ENCODE measurements at regions not wholly inside any gene's neighbourhood (a gene's known extent, or its start where the extent isn't known, plus 50 kb on each side); places are given as distances from the start of the nearest gene placed in this dataset.
A peak's percentile ranks its signal among the peaks of the same experiment; 100 is the strongest.

DNA sequence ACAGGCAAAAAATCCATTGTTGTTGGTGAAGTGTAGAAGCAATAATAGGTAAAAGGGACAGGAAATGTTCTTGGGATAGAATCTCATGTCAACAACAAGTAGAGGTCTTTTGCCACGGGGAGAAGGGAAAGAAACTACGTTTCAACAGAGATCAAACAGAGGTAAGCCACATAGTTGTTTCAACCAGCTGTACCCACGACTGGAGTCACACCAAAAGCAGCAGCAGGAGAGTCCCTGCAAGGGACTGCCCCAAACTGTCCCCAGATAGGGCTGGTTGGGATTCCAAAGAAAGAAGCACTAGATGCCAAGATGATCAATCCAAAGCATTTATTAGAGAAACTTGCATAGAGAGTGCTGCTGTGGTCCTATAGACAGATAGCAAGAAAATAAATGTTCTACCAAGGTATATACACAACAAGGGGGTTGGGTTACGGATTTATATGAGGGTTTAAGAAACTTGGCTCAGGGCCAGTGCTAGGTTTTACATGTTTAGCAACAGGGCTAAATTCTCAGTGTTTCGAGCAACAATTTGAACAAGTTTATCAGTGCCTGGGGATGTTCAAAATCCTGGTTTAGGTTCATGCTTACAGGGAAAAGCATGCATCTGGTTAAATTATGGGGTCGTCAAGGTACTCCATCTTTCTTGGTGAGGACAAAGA is 466.5 kb downstream of the MMUT start:
- H2AFZ ChIP-seq (ENCODE audit: control insufficient read depth, low read length) = no peak overlapping the region
- TF ChIP-seq, protein P1, sequence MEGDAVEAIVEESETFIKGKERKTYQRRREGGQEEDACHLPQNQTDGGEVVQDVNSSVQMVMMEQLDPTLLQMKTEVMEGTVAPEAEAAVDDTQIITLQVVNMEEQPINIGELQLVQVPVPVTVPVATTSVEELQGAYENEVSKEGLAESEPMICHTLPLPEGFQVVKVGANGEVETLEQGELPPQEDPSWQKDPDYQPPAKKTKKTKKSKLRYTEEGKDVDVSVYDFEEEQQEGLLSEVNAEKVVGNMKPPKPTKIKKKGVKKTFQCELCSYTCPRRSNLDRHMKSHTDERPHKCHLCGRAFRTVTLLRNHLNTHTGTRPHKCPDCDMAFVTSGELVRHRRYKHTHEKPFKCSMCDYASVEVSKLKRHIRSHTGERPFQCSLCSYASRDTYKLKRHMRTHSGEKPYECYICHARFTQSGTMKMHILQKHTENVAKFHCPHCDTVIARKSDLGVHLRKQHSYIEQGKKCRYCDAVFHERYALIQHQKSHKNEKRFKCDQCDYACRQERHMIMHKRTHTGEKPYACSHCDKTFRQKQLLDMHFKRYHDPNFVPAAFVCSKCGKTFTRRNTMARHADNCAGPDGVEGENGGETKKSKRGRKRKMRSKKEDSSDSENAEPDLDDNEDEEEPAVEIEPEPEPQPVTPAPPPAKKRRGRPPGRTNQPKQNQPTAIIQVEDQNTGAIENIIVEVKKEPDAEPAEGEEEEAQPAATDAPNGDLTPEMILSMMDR (optimal IDR thresholded peaks at IDR 0.05 in 1 of 3, IDR thresholded peaks at IDR 0.05 in 1 of 3, conservative IDR thresholded peaks at IDR 0.05 in 1 of 3; ENCODE audit: extremely low read depth in 1 of 3, insufficient read depth in 2 of 3, low read length in 3 of 3) = no peak
- no peak for TF ChIP-seq EZH2 (IDR thresholded peaks at IDR 0.05; ENCODE audit: low read length)
- H3K79me2 ChIP-seq (ENCODE audit: control insufficient read depth, insufficient read depth, low read length) = no peaks in the 10 kb centered on the region
- H3K27ac ChIP-seq (ENCODE audit: control insufficient read depth, insufficient read depth, low read length) = no peak overlapping the region
- no peaks in the 10 kb centered on the region for H3K9me1 ChIP-seq (ENCODE audit: control insufficient read depth, extremely low read depth, insufficient read depth, low read length)
- no peak for DNase-seq (ENCODE audit: low read depth, low spot score)
- dilution Hi-C loops (cut with MboI; ENCODE audit: extremely low pct_ligation_motif_present, low sequenced_read_pairs) = no loop called here
- no peak for FAIRE-seq
- no peaks in the 10 kb centered on the region for H3K9me3 ChIP-seq (ENCODE audit: control insufficient read depth, low read depth, low read length)
- no peak overlapping the region for H3K4me2 ChIP-seq (ENCODE audit: control insufficient read depth, extremely low read depth, insufficient read depth, low read depth, low read length)
- H3K27me3 ChIP-seq (ENCODE audit: control insufficient read depth, extremely low read depth, insufficient read depth, low read length) = no peaks in the 10 kb centered on the region
- H3K9ac ChIP-seq (ENCODE audit: control insufficient read depth, extremely low read depth, insufficient read depth, low read length) = no peak overlapping the region
- no peak overlapping the region for H3K4me3 ChIP-seq (ENCODE audit: control insufficient read depth in 2 of 3, extremely low read depth in 1 of 3, insufficient read depth in 2 of 3, low read depth in 1 of 3, low read length in 3 of 3)
- no peaks in the 10 kb centered on the region for H4K20me1 ChIP-seq (ENCODE audit: control insufficient read depth, extremely low read depth, insufficient read depth, low read length)
- no peaks in the 10 kb centered on the region for H3K4me1 ChIP-seq (ENCODE audit: control insufficient read depth, extremely low read depth, insufficient read depth, low read length)
- H3K36me3 ChIP-seq (ENCODE audit: control insufficient read depth in 2 of 2, extremely low read depth in 1 of 2, insufficient read depth in 2 of 2, low read length in 2 of 2) = no peaks in the 10 kb centered on the region

DNA sequence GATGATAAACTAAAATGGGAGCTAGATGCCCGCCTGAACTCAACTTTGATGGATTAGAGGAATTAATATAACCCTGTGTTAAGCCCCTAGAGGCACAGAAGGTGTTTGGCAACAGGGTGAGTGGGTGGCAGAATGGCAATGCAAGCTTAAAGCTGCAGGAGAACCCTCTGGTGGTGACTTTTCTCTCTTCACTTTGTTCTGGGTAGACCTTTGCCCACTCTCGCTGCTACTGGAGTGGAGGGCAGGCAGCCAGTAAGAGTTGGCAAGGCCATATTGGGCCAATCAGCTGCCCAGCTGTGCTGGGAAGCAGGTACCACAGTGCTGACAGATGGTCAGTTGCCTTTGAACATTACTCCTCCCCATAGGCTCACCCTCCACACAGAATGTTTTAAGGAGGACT is 468.2 kb downstream of the MMUT start:
- Histone ChIP-seq H3K4me3 (ENCODE audit: control insufficient read depth in 2 of 3, extremely low read depth in 1 of 3, insufficient read depth in 2 of 3, low read depth in 1 of 3, low read length in 3 of 3) (no peak overlapping the region), H3K9me1 (ENCODE audit: control insufficient read depth, extremely low read depth, insufficient read depth, low read length) (no peaks in the 10 kb centered on the region), H3K4me2 (ENCODE audit: control insufficient read depth, extremely low read depth, insufficient read depth, low read depth, low read length) (no peak overlapping the region), H3K79me2 (ENCODE audit: control insufficient read depth, insufficient read depth, low read length) (no peaks in the 10 kb centered on the region), H3K9me3 (ENCODE audit: control insufficient read depth, low read depth, low read length) (no peaks in the 10 kb centered on the region), H3K27ac (ENCODE audit: control insufficient read depth, insufficient read depth, low read length) (no peak overlapping the region), H4K20me1 (ENCODE audit: control insufficient read depth, extremely low read depth, insufficient read depth, low read length) (no peaks in the 10 kb centered on the region), H3K4me1 (ENCODE audit: control insufficient read depth, extremely low read depth, insufficient read depth, low read length) (no peaks in the 10 kb centered on the region), H2AFZ (ENCODE audit: control insufficient read depth, low read length) (no peak overlapping the region), H3K9ac (ENCODE audit: control insufficient read depth, extremely low read depth, insufficient read depth, low read length) (no peak overlapping the region), H3K36me3 (ENCODE audit: control insufficient read depth in 2 of 2, extremely low read depth in 1 of 2, insufficient read depth in 2 of 2, low read length in 2 of 2) (no peaks in the 10 kb centered on the region), H3K27me3 (ENCODE audit: control insufficient read depth, extremely low read depth, insufficient read depth, low read length) (no peaks in the 10 kb centered on the region)
- TF ChIP-seq, protein P1 (optimal IDR thresholded peaks at IDR 0.05 in 1 of 3, IDR thresholded peaks at IDR 0.05 in 1 of 3, conservative IDR thresholded peaks at IDR 0.05 in 1 of 3; ENCODE audit: extremely low read depth in 1 of 3, insufficient read depth in 2 of 3, low read length in 3 of 3) = peak in 1 of 3 experiments; percentile 34
- no peak for TF ChIP-seq EZH2 (IDR thresholded peaks at IDR 0.05; ENCODE audit: low read length)
- dilution Hi-C loops (cut with MboI; ENCODE audit: extremely low pct_ligation_motif_present, low sequenced_read_pairs) = no loop called here
- no peak for DNase-seq (ENCODE audit: low read depth, low spot score)
- no peak for FAIRE-seq

Data from keratinocyte (primary cell).